Astrocyte (in vitro differentiated cells and primary cell): ENCODE measurements at regions not wholly inside any gene's neighbourhood (a gene's known extent, or its start where the extent isn't known, plus 50 kb on each side); places are given as distances from the start of the nearest gene placed in this dataset.
A peak's percentile ranks its signal among the peaks of the same experiment; 100 is the strongest.

Source experiments
- DNase-seq: peaks from one replicate; pipeline ENCODE4 v3.0.0-alpha.2; 2010; ENCODE audit warnings: low read depth
- FAIRE-seq: peaks from 2 replicates; lab custom pipeline; 2011; peaks lifted over from hg19 to GRCh38; lab: Jason Lieb, UNC
- H2AFZ ChIP-seq: 2 replicates; pipeline ENCODE4 v1.6.0; 2012; ENCODE audit warnings: low read depth, low read length, inconsistent platforms
- H3K27ac ChIP-seq: 2 replicates; pipeline ENCODE4 v1.5.1; 2011; ENCODE audit warnings: low read depth, low read length, inconsistent platforms
- H3K27me3 ChIP-seq: 2 replicates; pipeline ENCODE4 v1.6.0; 2011; ENCODE audit warnings: low read length, inconsistent platforms; ENCODE audit not compliant: insufficient read depth
- H3K36me3 ChIP-seq: 2 replicates; pipeline ENCODE4 v1.5.1; 2011; ENCODE audit warnings: low read length, inconsistent platforms; ENCODE audit not compliant: insufficient read depth
- H3K4me1 ChIP-seq: 2 replicates; pipeline ENCODE4 v1.5.1; 2011; ENCODE audit warnings: low read length, inconsistent platforms; ENCODE audit not compliant: insufficient read depth
- H3K4me2 ChIP-seq: 2 replicates; pipeline ENCODE4 v1.6.0; 2012; ENCODE audit warnings: low read length, inconsistent platforms
- H3K4me3 ChIP-seq: 2 replicates; pipeline ENCODE4 v1.5.1; 2011; ENCODE audit warnings: low read depth, mild to moderate bottlenecking, low read length, inconsistent platforms; ENCODE audit not compliant: insufficient read depth
- H3K79me2 ChIP-seq: 2 replicates; pipeline ENCODE4 v1.6.0; 2012; ENCODE audit warnings: mild to moderate bottlenecking, low read length, inconsistent platforms; ENCODE audit not compliant: insufficient read depth
- H3K9ac ChIP-seq: 2 replicates; pipeline ENCODE4 v1.6.0; 2012; ENCODE audit warnings: mild to moderate bottlenecking, low read length, inconsistent platforms
- H3K9me3 ChIP-seq: 2 replicates; pipeline ENCODE4 v1.5.1; 2012; ENCODE audit warnings: low read depth, mild to moderate bottlenecking, low read length, inconsistent platforms; ENCODE audit not compliant: insufficient read depth
- H4K20me1 ChIP-seq: 2 replicates; pipeline ENCODE4 v1.6.0; 2012; ENCODE audit warnings: low read length, inconsistent platforms; ENCODE audit not compliant: insufficient read depth
- H3K27ac Mint-ChIP-seq: one replicate; pipeline ENCODE4 v1.8.0; 2021; ENCODE audit warnings: mild to moderate bottlenecking, mixed read lengths; ENCODE audit not compliant: unreplicated experiment
- H3K27me3 Mint-ChIP-seq: one replicate; pipeline ENCODE4 v1.8.0; 2021; ENCODE audit warnings: low read depth, mixed read lengths; ENCODE audit not compliant: unreplicated experiment
- H3K36me3 Mint-ChIP-seq: one replicate; pipeline ENCODE4 v1.8.0; 2021; ENCODE audit warnings: low read depth, mixed read lengths; ENCODE audit not compliant: unreplicated experiment
- H3K4me1 Mint-ChIP-seq: one replicate; pipeline ENCODE4 v1.8.0; 2021; ENCODE audit warnings: low read depth, mixed read lengths; ENCODE audit not compliant: unreplicated experiment
- H3K4me3 Mint-ChIP-seq: one replicate; pipeline ENCODE4 v1.8.0; 2021; ENCODE audit warnings: mild to moderate bottlenecking, moderate library complexity, mixed read lengths; ENCODE audit not compliant: unreplicated experiment
- H3K9me3 Mint-ChIP-seq: one replicate; pipeline ENCODE4 v1.8.0; 2021; ENCODE audit warnings: mild to moderate bottlenecking, mixed read lengths; ENCODE audit not compliant: unreplicated experiment
- EZH2 ChIP-seq: IDR thresholded peaks from 2 replicates; pipeline ENCODE4 v1.6.1; 2012; ENCODE audit warnings: mild to moderate bottlenecking, low read length, inconsistent platforms; ENCODE audit not compliant: insufficient read depth
- TF ChIP-seq, protein P1 (sequence below): IDR thresholded peaks from 2 replicates; pipeline ENCODE4 v1.5.1; 2011; ENCODE audit warnings: low read depth, mild to moderate bottlenecking, inconsistent platforms, low read length, moderate library complexity; ENCODE audit not compliant: insufficient read depth

DNA sequence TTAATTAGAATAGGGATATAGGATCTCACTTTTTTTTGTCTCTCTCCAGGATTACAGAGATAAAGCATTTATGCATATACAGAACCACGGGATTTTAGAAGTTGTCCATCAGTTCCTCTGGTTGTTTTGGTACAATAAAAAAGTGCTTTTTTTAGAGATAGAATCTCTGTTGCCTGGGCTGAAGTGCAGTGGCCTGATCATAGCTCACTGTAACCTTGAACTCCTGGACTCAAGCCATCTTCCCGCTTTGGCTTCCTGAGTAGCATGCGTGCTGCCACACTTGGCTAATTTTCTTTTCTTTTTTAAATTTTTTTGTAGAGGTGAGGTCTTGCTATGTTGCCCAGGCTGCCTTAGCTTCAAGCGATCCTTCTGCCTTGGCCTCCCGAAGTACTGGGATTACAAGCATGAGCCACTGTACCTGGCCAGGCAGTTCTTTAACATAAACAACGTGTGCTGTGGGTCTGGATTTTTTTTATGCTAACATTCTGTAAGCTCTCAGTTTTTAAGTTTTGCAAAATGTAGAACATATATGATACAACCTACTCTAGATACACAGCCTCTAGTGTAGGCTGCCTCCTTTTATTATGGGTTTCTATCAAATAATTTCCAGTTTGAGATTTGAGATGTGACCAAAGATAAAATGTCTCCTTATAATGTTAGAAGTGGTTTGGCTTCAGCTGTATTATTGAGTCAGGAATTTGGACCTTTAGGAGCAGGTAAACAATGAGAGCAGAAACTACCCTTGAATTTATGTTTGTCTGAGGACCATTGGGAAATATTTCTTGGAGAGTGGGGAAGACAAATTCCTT lies 57.4 kb upstream of the ULK4 start:
- DNase-seq (no peak), FAIRE-seq (no peak)
- H3K9ac ChIP-seq, result no peak overlapping the region
- no peaks in the 10 kb centered on the region for H3K9me3 Mint-ChIP-seq
- peaks cover 27% of the 10 kb centered on the region for H4K20me1 ChIP-seq
- H3K36me3 Mint-ChIP-seq, result peaks cover 5% of the 10 kb centered on the region
- no peak for TF ChIP-seq EZH2
- peak overlapping the region; percentile 60 for H3K27ac Mint-ChIP-seq
- no peak overlapping the region for H3K4me3 ChIP-seq
- peak overlapping the region; percentile 76 for H3K4me2 ChIP-seq
- H3K4me1 ChIP-seq, result peaks cover 48% of the 10 kb centered on the region
- no peaks in the 10 kb centered on the region for H3K36me3 ChIP-seq
- H3K4me1 Mint-ChIP-seq, result peaks cover 58% of the 10 kb centered on the region
- no peak overlapping the region for H3K4me3 Mint-ChIP-seq
- no peaks in the 10 kb centered on the region for H3K27me3 Mint-ChIP-seq
- H3K79me2 ChIP-seq, result peaks cover 90% of the 10 kb centered on the region
- no peak overlapping the region for H2AFZ ChIP-seq
- H3K27me3 ChIP-seq, result no peaks in the 10 kb centered on the region
- peak overlapping the region; percentile 85 for H3K27ac ChIP-seq
- no peaks in the 10 kb centered on the region for H3K9me3 ChIP-seq

DNA sequence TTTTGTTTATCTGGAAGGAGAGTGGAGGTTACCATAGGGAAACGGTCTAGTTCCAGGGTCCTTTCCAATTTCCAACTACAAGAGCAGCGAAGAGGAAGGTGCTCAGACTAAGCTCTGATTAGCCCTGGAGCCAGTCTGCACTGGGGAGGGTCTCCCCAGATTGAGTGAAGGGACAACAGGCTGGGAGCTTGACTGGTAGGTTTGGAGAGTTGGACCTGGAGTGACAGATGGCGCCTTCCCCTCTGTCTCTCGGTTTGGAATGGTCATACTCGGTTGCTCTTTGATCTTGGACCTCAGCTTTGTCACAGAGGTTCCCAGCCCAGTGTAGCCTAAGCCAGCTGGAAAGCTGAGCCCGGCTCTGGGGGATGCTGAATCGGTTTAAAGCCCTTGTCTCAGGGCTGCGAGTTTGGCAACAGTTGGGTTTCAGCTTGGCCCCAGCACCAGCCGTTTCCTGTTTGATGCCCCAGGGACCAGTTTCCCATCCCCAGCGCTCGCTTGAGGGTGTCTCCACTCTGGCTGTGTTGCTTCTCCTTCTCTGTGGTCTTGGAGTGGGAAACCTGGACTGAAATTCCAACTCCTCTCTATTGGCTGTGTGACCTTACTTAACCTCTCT lies 53.1 kb upstream of the ULK4 start:
- H3K4me2 ChIP-seq, result peak overlapping the region; percentile 98
- peaks cover 15% of the 10 kb centered on the region for H3K4me1 ChIP-seq
- DNase-seq, result no peak
- H3K27ac ChIP-seq, result no peak overlapping the region
- peak overlapping the region; percentile 89 for H3K9ac ChIP-seq
- no peaks in the 10 kb centered on the region for H3K9me3 ChIP-seq
- H2AFZ ChIP-seq, result no peak overlapping the region
- no peaks in the 10 kb centered on the region for H3K27me3 Mint-ChIP-seq
- H3K4me3 ChIP-seq, result peak overlapping the region; percentile 82
- no peak for FAIRE-seq
- H3K9me3 Mint-ChIP-seq, result no peaks in the 10 kb centered on the region
- H3K27ac Mint-ChIP-seq, result peak overlapping the region; percentile 72
- peaks cover 61% of the 10 kb centered on the region for H3K79me2 ChIP-seq
- peaks cover 25% of the 10 kb centered on the region for H3K4me1 Mint-ChIP-seq
- H4K20me1 ChIP-seq, result peaks cover 28% of the 10 kb centered on the region
- peak overlapping the region; percentile 96 for H3K4me3 Mint-ChIP-seq
- H3K36me3 ChIP-seq, result no peaks in the 10 kb centered on the region
- peaks cover 2% of the 10 kb centered on the region for H3K36me3 Mint-ChIP-seq
- H3K27me3 ChIP-seq, result no peaks in the 10 kb centered on the region
- TF ChIP-seq EZH2, result no peak
- TF ChIP-seq, protein P1, sequence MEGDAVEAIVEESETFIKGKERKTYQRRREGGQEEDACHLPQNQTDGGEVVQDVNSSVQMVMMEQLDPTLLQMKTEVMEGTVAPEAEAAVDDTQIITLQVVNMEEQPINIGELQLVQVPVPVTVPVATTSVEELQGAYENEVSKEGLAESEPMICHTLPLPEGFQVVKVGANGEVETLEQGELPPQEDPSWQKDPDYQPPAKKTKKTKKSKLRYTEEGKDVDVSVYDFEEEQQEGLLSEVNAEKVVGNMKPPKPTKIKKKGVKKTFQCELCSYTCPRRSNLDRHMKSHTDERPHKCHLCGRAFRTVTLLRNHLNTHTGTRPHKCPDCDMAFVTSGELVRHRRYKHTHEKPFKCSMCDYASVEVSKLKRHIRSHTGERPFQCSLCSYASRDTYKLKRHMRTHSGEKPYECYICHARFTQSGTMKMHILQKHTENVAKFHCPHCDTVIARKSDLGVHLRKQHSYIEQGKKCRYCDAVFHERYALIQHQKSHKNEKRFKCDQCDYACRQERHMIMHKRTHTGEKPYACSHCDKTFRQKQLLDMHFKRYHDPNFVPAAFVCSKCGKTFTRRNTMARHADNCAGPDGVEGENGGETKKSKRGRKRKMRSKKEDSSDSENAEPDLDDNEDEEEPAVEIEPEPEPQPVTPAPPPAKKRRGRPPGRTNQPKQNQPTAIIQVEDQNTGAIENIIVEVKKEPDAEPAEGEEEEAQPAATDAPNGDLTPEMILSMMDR, result no peak

DNA sequence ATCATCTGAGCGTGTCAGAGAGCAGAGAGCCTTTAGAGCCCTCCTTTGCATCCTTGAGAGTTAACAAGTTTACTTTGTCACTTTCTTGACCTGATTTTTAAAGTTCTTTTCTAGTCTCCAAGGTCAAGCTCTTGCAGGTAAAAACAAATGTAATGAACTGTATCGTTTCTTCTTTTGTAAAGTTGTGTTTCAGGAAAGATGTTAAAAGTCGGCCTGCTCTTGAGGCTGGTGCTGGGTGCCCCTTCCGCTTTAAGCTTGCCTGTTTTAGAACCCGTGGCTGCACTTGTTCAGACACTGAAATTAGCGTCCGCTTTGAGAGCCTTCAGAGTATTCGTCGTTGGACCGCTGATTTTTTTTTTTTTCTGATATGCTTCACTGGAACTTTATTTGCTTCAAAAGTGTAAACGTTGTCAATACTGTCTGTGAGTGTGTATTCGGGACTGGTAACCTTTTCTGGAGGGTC lies 52.6 kb upstream of the ULK4 start:
- Histone ChIP-seq H3K27me3 (no peaks in the 10 kb centered on the region), H3K9me3 (no peaks in the 10 kb centered on the region), H4K20me1 (peaks cover 28% of the 10 kb centered on the region), H3K27ac (peak overlapping the region; percentile 55), H3K4me1 (peaks cover 10% of the 10 kb centered on the region), H2AFZ (peak overlapping the region; percentile 60), H3K4me2 (peak overlapping the region; percentile 98), H3K4me3 (peak overlapping the region; percentile 82), H3K36me3 (no peaks in the 10 kb centered on the region), H3K79me2 (peaks cover 55% of the 10 kb centered on the region), H3K9ac (peak overlapping the region; percentile 89)
- FAIRE-seq (no peak), DNase-seq (no peak)
- Mint-ChIP-seq H3K9me3 (no peaks in the 10 kb centered on the region), H3K27me3 (no peaks in the 10 kb centered on the region), H3K4me1 (peaks cover 20% of the 10 kb centered on the region), H3K4me3 (peak overlapping the region; percentile 96), H3K36me3 (peaks cover 2% of the 10 kb centered on the region), H3K27ac (peak overlapping the region; percentile 72)
- TF ChIP-seq EZH2, result no peak
- TF ChIP-seq, protein P1, result no peak
